22Rv1 (cell line): ENCODE measurements at regions not wholly inside any gene's neighbourhood (a gene's known extent, or its start where the extent isn't known, plus 50 kb on each side); places are given as distances from the start of the nearest gene placed in this dataset.

Experiments
- ZFX ChIP-seq: fragments of 450-650 bp; IDR thresholded peaks from 2 replicates; pipeline ENCODE4 v1.6.1; 2017; ENCODE audit warnings: antibody characterized with exemption, borderline replicate concordance
- TF ChIP-seq, protein P1 (sequence below): fragments of 450-650 bp; IDR thresholded peaks from 2 replicates; pipeline ENCODE4 v1.5.1; 2017; ENCODE audit warnings: mild to moderate bottlenecking

DNA sequence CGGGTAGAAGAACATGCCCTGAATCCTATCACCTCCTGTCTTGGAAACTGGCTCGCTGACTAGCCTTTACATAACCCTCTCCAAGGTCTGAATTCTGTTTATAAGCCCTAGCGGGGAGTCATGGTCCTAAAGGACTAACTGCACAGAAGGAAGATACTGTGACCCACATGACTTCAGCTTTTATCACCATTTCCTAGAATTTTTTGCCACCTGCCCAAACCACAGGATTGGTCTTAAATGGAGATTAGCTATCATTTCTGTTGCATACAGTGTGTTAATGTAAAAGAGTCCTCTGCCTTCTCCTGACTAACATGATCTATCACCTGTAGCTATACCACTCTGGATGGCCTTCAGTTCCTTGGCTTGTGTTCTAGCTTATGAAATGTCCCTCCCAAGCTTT is 319.2 kb downstream of the DUSP6 start:
- TF ChIP-seq, protein P1, sequence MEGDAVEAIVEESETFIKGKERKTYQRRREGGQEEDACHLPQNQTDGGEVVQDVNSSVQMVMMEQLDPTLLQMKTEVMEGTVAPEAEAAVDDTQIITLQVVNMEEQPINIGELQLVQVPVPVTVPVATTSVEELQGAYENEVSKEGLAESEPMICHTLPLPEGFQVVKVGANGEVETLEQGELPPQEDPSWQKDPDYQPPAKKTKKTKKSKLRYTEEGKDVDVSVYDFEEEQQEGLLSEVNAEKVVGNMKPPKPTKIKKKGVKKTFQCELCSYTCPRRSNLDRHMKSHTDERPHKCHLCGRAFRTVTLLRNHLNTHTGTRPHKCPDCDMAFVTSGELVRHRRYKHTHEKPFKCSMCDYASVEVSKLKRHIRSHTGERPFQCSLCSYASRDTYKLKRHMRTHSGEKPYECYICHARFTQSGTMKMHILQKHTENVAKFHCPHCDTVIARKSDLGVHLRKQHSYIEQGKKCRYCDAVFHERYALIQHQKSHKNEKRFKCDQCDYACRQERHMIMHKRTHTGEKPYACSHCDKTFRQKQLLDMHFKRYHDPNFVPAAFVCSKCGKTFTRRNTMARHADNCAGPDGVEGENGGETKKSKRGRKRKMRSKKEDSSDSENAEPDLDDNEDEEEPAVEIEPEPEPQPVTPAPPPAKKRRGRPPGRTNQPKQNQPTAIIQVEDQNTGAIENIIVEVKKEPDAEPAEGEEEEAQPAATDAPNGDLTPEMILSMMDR, result no peak
- TF ChIP-seq ZFX, result no peak
